ENCODE measurements at regions not wholly inside any gene's neighbourhood (a gene's known extent, or its start where the extent isn't known, plus 50 kb on each side); places are given as distances from the start of the nearest gene placed in this dataset.

GRCh38 chr3:90031121-90031520 lies 923.7 kb downstream of the EPHA3 start:
- no peaks in the 10 kb centered on the region for H3K27me3 ChIP-seq (ENCODE audit: insufficient read depth, poor library complexity, severe bottlenecking)
- no peak for DNase-seq (ENCODE audit: low read depth in 1 of 2, low spot score in 1 of 2)
- no peak overlapping the region for H3K27ac ChIP-seq (replicated peaks)
- no peak overlapping the region for H3K4me3 ChIP-seq (replicated peaks; ENCODE audit: insufficient read depth, low read length)
- no peak for TF ChIP-seq REST (IDR thresholded peaks at IDR 0.05; ENCODE audit: insufficient replicate concordance, low read depth)
- TF ChIP-seq GABPA (IDR thresholded peaks at IDR 0.05; ENCODE audit: low read depth) = no peak
- no peak for TF ChIP-seq CTCF (IDR thresholded peaks at IDR 0.05; ENCODE audit: insufficient read depth, low read length)
- TF ChIP-seq POLR2AphosphoS5 (IDR thresholded peaks at IDR 0.05; ENCODE audit: low read depth) = no peak
- TF ChIP-seq SPI1 (IDR thresholded peaks at IDR 0.05; ENCODE audit: borderline replicate concordance, low read depth) = no peak

GRCh38 chr3:90032980-90033641 lies 925.7 kb downstream of the EPHA3 start:
- Histone ChIP-seq H3K27ac (replicated peaks) (no peak overlapping the region), H3K4me3 (replicated peaks; ENCODE audit: insufficient read depth, low read length) (no peak overlapping the region), H3K27me3 (ENCODE audit: insufficient read depth, poor library complexity, severe bottlenecking) (no peaks in the 10 kb centered on the region)
- no peak for TF ChIP-seq SPI1 (IDR thresholded peaks at IDR 0.05; ENCODE audit: borderline replicate concordance, low read depth)
- TF ChIP-seq REST (IDR thresholded peaks at IDR 0.05; ENCODE audit: insufficient replicate concordance, low read depth) = no peak
- TF ChIP-seq POLR2AphosphoS5 (IDR thresholded peaks at IDR 0.05; ENCODE audit: low read depth) = no peak
- TF ChIP-seq GABPA (IDR thresholded peaks at IDR 0.05; ENCODE audit: low read depth) = no peak
- TF ChIP-seq CTCF (IDR thresholded peaks at IDR 0.05; ENCODE audit: insufficient read depth, low read length) = no peak
- no peak for DNase-seq (ENCODE audit: low read depth in 1 of 2, low spot score in 1 of 2)

GRCh38 chr3:90034038-90034437 lies 926.6 kb downstream of the EPHA3 start:
- DNase-seq (ENCODE audit: low read depth in 1 of 2, low spot score in 1 of 2) = no peak
- Histone ChIP-seq H3K4me3 (replicated peaks; ENCODE audit: insufficient read depth, low read length) (no peak overlapping the region), H3K27me3 (ENCODE audit: insufficient read depth, poor library complexity, severe bottlenecking) (no peaks in the 10 kb centered on the region), H3K27ac (replicated peaks) (no peak overlapping the region)
- no peak for TF ChIP-seq GABPA (IDR thresholded peaks at IDR 0.05; ENCODE audit: low read depth)
- TF ChIP-seq POLR2AphosphoS5 (IDR thresholded peaks at IDR 0.05; ENCODE audit: low read depth) = no peak
- TF ChIP-seq CTCF (IDR thresholded peaks at IDR 0.05; ENCODE audit: insufficient read depth, low read length) = no peak
- no peak for TF ChIP-seq SPI1 (IDR thresholded peaks at IDR 0.05; ENCODE audit: borderline replicate concordance, low read depth)
- no peak for TF ChIP-seq REST (IDR thresholded peaks at IDR 0.05; ENCODE audit: insufficient replicate concordance, low read depth)
